ENCODE measurements at regions not wholly inside any gene's neighbourhood (a gene's known extent, or its start where the extent isn't known, plus 50 kb on each side); places are given as distances from the start of the nearest gene placed in this dataset.

GRCh38 chr7:84251277-84251781, 56.7 kb upstream of the SEMA3A start:
- no peak for TF ChIP-seq HDGF (IDR thresholded peaks at IDR 0.05; ENCODE audit: borderline replicate concordance)
- TF ChIP-seq SP1 (IDR thresholded peaks at IDR 0.05) = no peak

Measured in HEK293T (cell line).